ENCODE measurements at regions not wholly inside any gene's neighbourhood (a gene's known extent, or its start where the extent isn't known, plus 50 kb on each side); places are given as distances from the start of the nearest gene placed in this dataset.
A peak's percentile ranks its signal among the peaks of the same experiment; 100 is the strongest.

GRCh38 chr1:80673935-80674597 is 1126.7 kb upstream of the ADGRL2 start:
- TF ChIP-seq HNF4G (IDR thresholded peaks at IDR 0.05) (no peak), HNF4A (conservative IDR thresholded peaks at IDR 0.05) (no peak), ZBTB33 (IDR thresholded peaks at IDR 0.05) (no peak), GABPA (IDR thresholded peaks at IDR 0.05 in 1 of 2, conservative IDR thresholded peaks at IDR 0.05 in 1 of 2) (no peak), SP1 (IDR thresholded peaks at IDR 0.05) (no peak), CTCF (IDR thresholded peaks at IDR 0.05; ENCODE audit: low read depth, low read length, missing input control) (no peak), EGR1 (IDR thresholded peaks at IDR 0.05; ENCODE audit: low read depth in 2 of 2) (no peak), YY1 (IDR thresholded peaks at IDR 0.05) (no peak), MAX (IDR thresholded peaks at IDR 0.05) (no peak), TAF1 (conservative IDR thresholded peaks at IDR 0.05) (no peak), RAD21 (IDR thresholded peaks at IDR 0.05) (no peak), JUND (IDR thresholded peaks at IDR 0.05) (no peak), RXRA (IDR thresholded peaks at IDR 0.05) (no peak), ATF3 (IDR thresholded peaks at IDR 0.05) (no peak), REST (IDR thresholded peaks at IDR 0.05) (no peak)
- H3K9ac ChIP-seq (ENCODE audit: low read depth in 1 of 2, low read length in 2 of 2), result peak overlapping the region in 1 of 2 donors; percentile 44
- no peaks in the 10 kb centered on the region for H3K4me1 ChIP-seq (ENCODE audit: control insufficient read depth in 4 of 4, insufficient read depth in 4 of 4, low read length in 3 of 4)
- no peak overlapping the region for H3K27ac ChIP-seq (ENCODE audit: low read depth in 1 of 2, low read length in 2 of 2)
- WGBS, result 77% methylated on average over 3 of the region's 3 CpGs
- no peak for DNase-seq (ENCODE audit: low spot score)
- no peaks in the 10 kb centered on the region for H3K27me3 ChIP-seq (ENCODE audit: control insufficient read depth in 4 of 4, insufficient read depth in 4 of 4, low read length in 3 of 4)
- H3K36me3 ChIP-seq (ENCODE audit: control insufficient read depth in 4 of 4, insufficient read depth in 3 of 4, low read depth in 1 of 4, low read length in 3 of 4), result peaks cover 0 to 8% (median 0%) of the 10 kb centered on the region in 4 donors
- H3K9me3 ChIP-seq (ENCODE audit: control insufficient read depth in 4 of 4, low read length in 3 of 4), result no peaks in the 10 kb centered on the region
- H3K4me3 ChIP-seq (ENCODE audit: low read depth in 1 of 3, low read length in 3 of 3), result no peak overlapping the region

Data from liver (tissue), 8 donors.